Fibroblast of skin of left quadriceps (primary cell): ENCODE measurements at regions not wholly inside any gene's neighbourhood (a gene's known extent, or its start where the extent isn't known, plus 50 kb on each side); places are given as distances from the start of the nearest gene placed in this dataset.

Experiments
- DNase-seq, 2 experiments: peaks; one replicate each; pipeline ENCODE4 v3.0.0-alpha.2; 2013; ENCODE audit warnings: low read depth in 2 of 2

- no peak for DNase-seq
These were observed 259.9 kb upstream of the CDH6 start for GRCh38 chr5:30933599-30933998.

DNA sequence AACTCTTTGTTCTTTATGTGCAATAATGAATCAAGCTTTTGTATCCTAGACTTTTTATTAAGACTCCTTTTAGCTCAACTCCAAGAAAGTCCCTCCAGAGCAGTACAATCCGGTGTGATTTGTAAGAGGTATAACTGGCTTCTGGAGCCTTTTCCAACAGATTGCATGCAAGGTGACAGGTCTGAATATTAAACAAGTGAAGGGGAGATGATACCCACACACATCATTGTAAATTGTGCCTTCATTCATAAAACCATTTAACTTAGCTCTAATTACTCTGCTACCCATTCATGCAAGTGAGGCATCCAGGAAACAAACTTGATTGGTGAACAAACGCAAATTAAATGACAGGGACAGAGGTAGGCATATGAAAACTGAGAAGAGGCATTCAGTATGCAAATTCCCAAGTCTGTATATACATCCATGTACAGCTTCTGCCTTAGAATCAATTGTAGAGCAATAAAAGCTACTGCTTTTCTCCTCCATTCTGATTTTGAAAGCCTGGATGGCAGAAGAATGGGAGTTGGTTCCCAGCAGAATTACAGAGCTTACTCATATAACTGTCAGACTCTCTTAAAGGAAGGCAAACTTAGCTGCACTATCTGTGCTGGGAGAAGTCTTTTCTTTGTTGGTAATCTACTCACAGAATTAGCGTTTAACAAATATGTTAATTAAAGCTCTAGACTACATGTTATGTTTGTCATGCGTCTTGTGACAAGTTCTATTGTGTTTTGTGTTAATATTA lies 261.0 kb upstream of the CDH6 start:
- DNase-seq = no peak

GRCh38 chr5:30930736-30931135 lies 262.8 kb upstream of the CDH6 start:
- DNase-seq = no peak

- no peak for DNase-seq
These were observed 264.5 kb upstream of the CDH6 start for GRCh38 chr5:30928956-30929355.

GRCh38 chr5:30926218-30926617 lies 267.3 kb upstream of the CDH6 start:
- no peak for DNase-seq

- DNase-seq = no peak
These were observed 272.1 kb upstream of the CDH6 start for GRCh38 chr5:30921388-30921787.

DNA sequence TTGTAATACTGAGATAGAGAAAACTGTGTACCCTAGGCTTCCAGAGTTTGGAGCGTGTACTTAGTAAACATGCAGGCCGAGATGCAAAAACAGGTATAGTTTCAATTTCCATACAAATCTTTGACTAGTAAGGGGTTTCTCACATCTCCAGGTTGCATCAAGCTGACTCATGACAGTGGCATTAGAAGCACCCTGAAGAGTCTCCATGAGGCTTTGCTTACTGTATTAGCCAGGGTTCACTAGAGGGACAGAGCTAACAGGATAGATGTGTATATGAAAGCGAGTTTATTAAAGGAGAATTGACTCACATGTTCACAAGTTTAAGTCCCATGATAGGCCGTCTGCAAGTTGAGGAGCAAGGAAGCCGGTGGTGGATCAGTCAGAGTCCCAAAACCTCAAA lies 275.3 kb upstream of the CDH6 start:
- no peak for DNase-seq

GRCh38 chr5:30908356-30908755 lies 285.1 kb upstream of the CDH6 start:
- DNase-seq = no peak

DNA sequence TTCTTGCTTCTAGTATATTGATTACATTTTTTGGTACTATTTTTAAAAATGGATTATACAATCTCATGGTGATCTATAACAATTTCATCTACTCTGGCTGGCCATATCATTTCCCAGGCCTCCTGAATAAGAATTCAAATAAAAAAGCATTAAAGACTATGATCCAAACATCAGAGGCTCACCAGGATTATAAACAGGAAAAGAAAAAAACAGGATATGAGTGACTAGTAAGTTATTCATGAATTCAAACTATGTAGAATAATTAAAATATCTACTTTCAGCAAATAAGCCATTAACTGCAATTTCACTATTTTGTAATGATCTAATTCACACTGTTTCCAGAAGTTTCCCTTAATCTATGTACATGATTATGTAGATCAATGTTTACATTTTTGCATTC lies 293.1 kb upstream of the CDH6 start:
- DNase-seq = no peak

- DNase-seq = no peak
These were observed 298.7 kb upstream of the CDH6 start for GRCh38 chr5:30894811-30895210.

DNA sequence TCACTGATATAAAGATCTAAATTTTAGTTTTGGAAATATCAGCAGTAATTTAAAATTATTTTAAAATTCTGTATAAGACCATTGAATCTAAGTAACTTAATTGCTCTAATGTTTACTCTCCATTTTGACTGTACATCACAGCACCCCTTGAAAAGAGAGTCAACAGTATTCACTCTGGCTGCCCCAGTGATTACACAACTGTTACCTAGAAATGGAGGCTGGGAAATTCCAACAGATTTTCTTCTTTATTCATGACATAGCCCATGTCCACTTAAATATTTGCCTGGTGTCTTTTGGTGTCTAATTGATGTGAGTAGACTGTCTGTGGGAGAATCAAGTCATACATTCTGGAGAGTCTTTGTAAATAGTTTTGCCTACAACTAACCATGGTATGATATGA lies 301.8 kb upstream of the CDH6 start:
- DNase-seq = no peak

- DNase-seq = no peak
These were observed 303.1 kb upstream of the CDH6 start for GRCh38 chr5:30890377-30890776.

GRCh38 chr5:30880514-30880913 lies 313.0 kb upstream of the CDH6 start:
- DNase-seq = no peak

GRCh38 chr5:30879887-30880286 lies 313.6 kb upstream of the CDH6 start:
- no peak for DNase-seq

DNA sequence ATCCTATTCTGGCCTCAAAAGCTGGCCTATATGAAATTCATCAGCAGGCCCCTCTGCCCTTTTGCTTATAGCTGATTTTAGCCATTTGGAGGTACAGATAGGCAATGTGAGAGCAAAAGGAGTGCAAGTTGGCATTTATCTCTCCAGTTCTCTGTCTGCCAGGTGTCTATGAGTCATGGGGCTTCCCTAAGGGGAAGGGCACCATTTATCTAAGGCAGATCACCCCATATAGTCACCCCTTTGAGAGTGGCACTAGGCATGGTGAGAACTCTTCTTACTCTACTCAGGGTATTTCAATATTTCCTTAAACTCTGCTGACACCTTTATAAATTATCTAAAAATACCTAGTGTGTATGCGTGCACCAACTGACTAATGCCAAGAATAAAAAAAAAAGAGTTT lies 314.7 kb upstream of the CDH6 start:
- DNase-seq = no peak

DNA sequence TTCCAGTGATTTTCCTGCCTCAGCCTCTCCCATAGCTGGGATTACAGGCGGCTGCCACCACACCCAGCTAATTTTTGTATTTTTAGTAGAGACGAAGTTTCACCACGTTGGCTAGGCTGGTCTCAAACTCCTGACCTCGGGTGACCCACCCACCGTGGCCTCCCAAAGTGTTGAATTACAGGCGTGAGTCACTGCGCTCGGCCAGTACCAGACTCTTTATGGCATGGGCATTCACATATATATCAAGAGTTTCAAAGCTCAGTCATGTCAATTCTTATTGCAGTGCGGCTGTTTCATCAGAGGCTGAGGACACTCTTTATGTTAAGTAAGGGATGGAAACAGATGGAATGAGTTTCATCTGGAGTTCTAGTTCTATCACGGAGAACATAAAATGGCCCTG lies 315.2 kb upstream of the CDH6 start:
- no peak for DNase-seq

- no peak for DNase-seq
These were observed 319.0 kb upstream of the CDH6 start for GRCh38 chr5:30874241-30875034.

- no peak for DNase-seq
These were observed 322.3 kb upstream of the CDH6 start for GRCh38 chr5:30871196-30871595.

DNA sequence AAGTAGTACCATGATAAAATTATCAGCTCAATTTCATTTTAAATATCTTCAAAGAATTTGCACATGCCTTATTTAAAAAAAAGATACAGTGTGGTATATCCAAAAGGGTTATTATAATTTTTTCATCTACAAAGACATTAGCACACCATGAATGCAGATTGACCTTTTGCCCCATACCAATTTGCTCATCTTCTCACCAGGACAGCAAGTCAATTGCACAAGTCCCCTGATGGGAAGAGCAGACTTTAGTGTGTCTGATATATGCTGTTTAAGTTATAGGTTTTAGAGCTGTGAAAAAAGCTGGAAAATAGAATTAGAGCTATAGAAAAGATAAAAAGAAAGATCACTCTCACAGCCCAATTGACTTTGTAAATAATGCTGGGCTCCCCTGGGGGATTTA lies 325.8 kb upstream of the CDH6 start:
- DNase-seq = no peak

DNA sequence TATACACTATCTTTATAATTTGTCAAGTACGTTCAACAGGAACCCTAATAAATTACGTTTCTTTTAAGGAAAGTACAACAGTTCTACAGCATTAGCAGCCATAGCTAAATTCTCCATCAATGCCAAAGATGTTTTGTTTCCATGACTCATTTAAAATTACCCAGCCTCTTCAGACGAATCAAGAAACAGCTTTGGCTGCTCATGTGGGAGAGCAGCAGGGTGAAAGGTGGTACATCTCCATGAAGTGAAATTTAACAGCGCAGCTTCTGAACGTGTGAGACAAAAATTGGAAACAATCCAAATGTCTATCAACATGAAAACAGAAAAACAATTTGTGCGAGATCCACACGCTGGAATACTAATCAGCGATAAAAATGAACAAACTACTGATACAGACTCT lies 327.3 kb upstream of the CDH6 start:
- no peak for DNase-seq

DNA sequence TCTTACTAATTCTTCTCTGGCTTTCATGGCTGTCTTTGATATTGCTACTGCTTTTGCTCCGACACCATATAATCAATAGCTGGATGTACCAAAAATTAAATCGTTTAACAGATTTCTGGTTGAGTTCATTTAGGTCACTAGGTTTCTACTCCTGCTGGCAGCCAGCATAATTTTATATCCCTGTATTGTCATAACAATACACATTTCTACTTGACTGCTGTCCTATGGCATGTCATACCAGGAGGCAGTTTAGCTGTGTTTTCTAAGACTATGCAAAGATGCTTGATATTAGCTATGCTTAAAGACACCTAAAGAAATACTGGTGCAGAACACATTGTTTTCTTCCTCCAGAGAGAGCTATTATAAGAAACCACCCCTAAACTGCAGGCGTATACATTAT lies 337.2 kb upstream of the CDH6 start:
- DNase-seq = no peak

DNA sequence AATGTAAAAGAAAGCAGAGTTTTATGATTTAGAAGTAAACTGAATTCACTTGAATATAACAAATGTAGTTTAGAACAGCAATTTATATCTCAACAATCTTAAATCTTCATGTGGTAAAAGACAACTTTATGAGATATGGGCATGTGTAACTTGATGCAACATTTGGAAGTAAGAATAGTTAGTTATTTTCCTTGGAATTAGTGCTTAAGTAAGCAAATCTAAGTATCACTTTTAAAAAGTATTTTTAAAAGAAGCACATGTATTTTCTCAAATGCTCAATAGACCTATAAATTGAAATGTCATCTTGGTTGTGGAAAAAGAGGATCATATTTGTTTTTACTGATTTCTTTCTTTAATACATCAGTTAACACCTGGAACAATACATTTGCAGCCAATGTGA lies 340.3 kb upstream of the CDH6 start:
- no peak for DNase-seq

- DNase-seq = no peak
These were observed 342.6 kb upstream of the CDH6 start for GRCh38 chr5:30850866-30851265.
